T-helper 22 cell (primary cell): ENCODE measurements at regions not wholly inside any gene's neighbourhood (a gene's known extent, or its start where the extent isn't known, plus 50 kb on each side); places are given as distances from the start of the nearest gene placed in this dataset.

ENCODE experiments used
- DNase-seq: peaks from one replicate; pipeline ENCODE4 v3.0.0-alpha.2; 2020; ENCODE audit warnings: low read depth

- DNase-seq, result no peak
Observed at GRCh38 chr1:23639460-23640095, 52.0 kb upstream of the RPL11 start.

GRCh38 chr1:23638786-23639241 lies 52.8 kb upstream of the RPL11 start:
- DNase-seq, result no peak

DNA sequence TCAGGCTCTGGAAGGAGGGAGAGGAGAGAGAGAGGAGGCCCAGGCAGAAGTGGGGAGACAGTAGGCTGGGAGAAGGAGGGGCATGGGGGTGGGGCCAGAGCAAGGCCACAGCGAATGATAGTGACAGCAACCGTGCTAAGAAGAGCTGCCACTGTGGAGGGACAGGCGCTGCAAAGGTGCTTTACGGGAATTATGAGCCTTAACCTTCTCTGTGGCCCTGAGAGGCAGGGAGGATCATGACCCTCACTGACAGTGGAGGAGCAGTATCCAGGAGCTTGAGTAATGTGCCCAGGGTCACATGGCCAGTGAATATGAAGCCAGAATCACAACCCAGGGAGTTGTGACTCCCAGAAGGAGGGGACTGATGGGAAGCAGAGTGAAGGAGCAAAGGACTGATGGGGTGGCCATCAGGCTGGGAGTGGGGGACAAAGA lies 53.4 kb upstream of the RPL11 start:
- no peak for DNase-seq

DNA sequence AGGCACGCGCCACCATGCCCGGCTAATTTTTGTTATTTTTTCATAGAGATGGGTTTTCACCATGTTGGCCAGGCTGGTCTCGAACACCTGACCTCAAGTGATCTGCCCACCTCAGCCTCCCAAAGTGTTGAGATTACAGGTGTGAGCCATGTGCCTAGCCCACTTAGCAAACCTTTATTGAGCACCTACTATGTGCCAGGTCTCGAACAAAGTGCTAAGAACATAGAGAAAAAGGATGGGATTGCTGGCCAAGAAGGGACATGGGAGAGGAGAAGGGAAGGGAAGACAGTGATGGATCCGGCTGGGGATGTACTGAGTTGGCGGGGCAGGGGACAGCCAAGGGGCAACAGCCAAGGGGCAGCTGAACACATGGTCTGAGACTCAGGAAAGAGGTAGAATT lies 55.6 kb upstream of the RPL11 start:
- DNase-seq, result no peak

DNA sequence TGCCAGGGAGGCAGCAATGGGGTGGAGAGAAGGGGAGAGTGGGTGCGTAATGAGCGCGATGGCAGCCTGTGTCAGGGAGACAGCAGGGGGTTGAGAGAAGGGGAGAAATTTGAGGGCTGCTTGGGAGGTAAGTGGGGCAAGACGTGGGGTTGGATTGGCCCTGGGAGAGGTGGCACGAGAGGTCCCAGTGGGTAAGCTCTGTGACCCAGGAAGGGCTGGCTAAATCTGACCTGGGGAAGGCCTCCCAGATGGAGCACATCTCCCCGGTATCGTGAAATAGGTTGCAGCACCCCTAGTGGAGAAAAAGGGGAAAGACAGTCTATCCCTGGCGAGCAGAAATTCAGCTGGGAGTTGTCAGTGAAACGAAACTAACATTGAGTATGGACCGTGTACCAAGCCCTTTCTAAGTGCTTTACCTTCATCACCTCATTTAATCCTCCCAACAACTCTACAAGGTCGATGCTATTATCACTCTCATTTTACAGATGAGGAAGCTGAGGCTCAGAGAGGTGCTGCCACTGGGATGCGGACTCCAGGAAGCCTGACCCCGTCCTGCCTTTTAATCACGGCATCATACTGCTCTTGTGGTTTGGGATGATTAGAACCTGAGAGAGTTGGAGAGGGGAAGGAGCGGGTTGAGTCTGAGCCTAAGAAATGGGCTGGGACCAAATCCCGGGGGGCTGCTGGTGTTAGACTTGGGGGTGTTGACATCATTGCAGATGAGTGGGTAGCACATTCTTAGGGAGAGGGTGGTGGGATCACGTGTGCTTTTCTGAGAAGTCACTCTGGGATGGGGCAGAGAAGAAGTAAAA lies 56.6 kb upstream of the RPL11 start:
- DNase-seq, result no peak

DNA sequence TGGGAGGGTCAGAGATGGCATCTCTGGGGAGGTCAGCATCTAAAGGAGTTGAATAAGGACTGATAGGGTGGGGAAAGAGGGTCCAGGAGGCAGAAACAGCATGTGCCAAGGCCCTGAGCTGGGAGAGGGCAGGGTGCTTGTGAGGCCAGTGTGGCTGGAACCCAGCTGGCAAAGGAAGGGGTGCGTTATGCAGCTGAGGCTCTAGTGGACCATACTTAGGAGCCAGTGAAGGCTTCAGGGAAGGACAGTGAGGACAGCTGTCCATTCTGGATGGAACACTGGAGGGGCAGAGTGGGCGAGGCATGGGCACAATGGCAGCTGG lies 57.1 kb upstream of the RPL11 start:
- DNase-seq, result no peak

GRCh38 chr1:23632479-23633160 lies 59.0 kb upstream of the RPL11 start:
- no peak for DNase-seq

DNA sequence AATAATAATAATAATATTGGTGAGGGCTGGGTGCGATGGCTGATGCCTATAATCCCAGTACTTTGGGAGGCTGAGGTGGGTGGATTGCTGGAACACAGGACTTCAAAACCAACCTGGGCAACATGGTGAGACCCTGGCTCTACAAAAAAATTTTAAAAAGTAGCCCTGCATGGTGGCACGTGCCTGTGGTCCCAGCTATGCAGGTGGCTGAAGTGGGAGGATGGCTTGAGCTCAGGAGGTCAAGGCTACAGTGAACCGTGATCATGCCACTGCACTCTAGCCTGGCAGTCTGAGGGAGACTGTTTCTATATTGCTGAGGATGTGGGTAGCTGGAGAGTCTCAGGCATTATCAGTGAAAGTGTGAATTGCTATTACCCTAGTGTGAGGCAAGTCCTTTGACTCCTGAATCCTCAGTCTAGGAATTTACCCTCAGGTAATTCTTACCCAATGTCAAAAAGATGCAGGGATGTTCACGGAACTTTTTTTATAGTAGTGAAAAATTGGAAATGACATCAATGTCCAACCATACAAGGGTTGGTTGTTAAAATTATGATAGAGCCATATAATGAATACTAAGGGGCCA lies 61.8 kb upstream of the RPL11 start:
- no peak for DNase-seq

DNA sequence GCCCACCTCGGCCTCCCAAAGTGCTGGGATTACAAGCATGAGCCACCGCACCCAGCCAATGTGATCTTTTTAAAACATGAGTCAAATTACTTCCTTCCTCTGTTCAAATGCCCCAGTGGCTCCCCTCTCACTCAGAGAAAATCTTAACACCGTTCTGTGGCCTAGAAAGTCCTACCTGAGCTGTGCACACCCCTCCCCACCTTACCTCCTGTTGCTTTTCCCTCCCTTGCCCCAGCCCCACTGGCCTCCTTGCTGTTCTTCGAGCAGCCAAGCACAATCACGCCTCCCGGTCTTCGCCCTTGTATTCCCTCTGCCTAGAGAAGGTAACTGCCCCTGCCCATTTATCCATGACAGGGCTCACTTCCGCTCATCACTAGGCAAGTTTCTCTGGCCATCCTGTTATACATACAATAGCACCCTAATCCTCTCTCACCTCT lies 62.6 kb upstream of the RPL11 start:
- DNase-seq, result no peak

GRCh38 chr1:23627069-23627735 lies 64.4 kb upstream of the RPL11 start:
- DNase-seq, result no peak

DNA sequence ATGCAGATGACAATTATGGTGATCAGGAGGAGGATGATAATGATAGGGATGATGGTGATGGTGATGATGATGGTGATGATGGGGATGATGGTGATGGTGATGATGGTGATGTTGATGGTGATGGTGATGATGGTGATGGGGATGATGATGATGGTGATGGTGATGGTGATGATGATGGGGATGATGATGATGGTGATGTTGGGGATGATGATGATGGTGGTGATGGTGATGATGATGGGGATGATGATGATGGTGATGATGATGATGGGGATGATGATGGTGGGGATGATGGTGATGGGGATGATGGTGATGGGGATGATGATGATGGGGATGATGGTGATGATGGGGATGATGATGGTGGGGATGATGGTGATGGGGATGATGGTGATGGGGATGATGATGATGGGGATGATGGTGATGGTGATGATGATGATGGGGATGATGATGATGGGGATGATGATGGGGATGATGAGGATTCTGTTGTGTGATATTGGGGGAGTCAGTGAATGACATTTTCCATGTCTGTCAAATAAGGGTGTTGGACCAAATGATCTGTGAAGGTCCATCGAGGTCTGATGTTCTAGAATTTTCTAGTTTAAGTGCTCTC lies 65.6 kb upstream of the RPL11 start:
- no peak for DNase-seq

- no peak for DNase-seq
Observed at GRCh38 chr1:23625459-23625858, 66.1 kb upstream of the RPL11 start.

- DNase-seq, result peak; percentile 33
Observed at GRCh38 chr1:23624440-23624839, 65.1 kb upstream of the ID3 start.

GRCh38 chr1:23622284-23622683 lies 63.0 kb upstream of the ID3 start:
- DNase-seq, result no peak

DNA sequence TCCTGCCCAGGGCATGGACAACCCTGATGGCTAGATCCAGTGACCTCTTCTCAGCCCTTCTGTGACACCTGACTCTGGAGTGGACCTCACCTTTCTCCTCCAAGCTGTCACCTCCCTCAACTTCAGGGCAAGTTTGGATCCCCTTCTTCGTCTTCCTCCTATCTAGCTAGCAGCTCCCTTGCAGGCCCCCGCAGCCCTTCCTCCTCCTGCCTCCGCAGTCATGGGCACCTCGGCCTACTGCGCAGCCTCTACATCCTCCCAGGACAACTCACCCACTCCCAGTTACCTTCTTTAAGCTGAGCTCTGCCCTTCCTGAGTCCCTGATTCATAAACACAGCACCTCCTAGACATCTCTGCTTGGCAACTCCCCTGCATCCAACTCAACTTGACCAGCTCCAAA lies 61.3 kb upstream of the ID3 start:
- no peak for DNase-seq

- peak; percentile 86 for DNase-seq
Observed at GRCh38 chr1:23619299-23620188, 60.2 kb upstream of the ID3 start.

DNA sequence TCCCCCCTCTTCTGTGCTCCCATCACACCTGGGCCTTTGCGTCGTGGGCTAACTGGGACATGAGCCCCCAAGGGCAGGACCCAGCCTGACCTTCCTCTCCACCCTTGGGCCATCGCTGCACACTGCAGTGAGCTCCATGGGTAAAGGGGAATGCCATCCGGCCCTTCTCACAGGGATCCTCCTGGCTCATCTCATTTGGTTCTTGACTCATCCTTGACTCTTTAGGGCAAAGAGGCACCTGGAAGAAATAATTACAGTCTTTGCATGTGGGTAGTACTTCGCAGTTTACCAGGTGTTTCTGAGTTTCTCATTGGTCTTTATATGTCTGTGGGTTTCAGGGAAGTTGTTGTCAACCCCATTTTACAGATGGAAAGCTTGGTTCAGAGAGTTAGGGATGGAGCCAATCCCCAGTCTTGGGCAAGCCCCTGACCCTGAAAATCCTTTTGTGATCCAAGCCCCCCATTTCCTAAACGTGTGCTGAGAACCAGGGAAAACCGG lies 59.3 kb upstream of the ID3 start:
- DNase-seq, result no peak

GRCh38 chr1:23617084-23617521 lies 57.8 kb upstream of the ID3 start:
- no peak for DNase-seq

GRCh38 chr1:23616292-23616824 lies 57.1 kb upstream of the ID3 start:
- DNase-seq, result no peak

DNA sequence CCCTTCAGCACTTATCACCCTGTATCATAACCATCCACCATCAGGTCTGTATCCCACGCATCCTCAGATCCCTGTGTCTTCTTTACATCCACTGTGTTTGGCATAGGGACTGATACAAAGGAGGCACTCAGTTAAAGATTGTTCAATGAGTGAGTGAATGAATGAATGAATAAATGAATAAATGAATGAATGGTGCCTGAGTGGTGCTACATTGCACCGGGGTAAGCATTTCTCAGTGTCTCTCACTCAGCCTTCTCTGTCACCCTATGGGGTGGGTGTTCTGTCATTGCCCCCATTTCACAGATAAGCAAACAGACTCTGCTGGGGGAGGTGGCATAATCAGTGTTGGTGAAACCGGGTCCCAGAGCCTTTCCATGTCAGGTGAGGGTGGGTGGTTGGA lies 56.6 kb upstream of the ID3 start:
- DNase-seq, result no peak
